Mucosa of descending colon (tissue), 3 donors: ENCODE measurements at regions not wholly inside any gene's neighbourhood (a gene's known extent, or its start where the extent isn't known, plus 50 kb on each side); places are given as distances from the start of the nearest gene placed in this dataset.

Experiments used
- ATAC-seq: fragments of 200-7000 bp; cut with Tn5 transposase; one replicate; pipeline ENCODE4 v1.9.1; 2020; ENCODE audit warnings: mild to moderate bottlenecking, moderate library complexity
- DNase-seq, 3 donors: peaks; one replicate each; pipeline ENCODE4 v3.0.0-alpha.2; 2020
- H3K36me3 ChIP-seq: fragments of 200-600 bp; one replicate; pipeline ENCODE4 v1.8.0; 2021; ENCODE audit warnings: low read depth, mild to moderate bottlenecking
- H3K4me1 ChIP-seq: fragments of 200-600 bp; one replicate; pipeline ENCODE4 v1.8.0; 2021; ENCODE audit warnings: low read depth, mild to moderate bottlenecking
- H3K4me3 ChIP-seq: fragments of 200-600 bp; one replicate; pipeline ENCODE4 v1.8.0; 2021; ENCODE audit warnings: mild to moderate bottlenecking
- H3K9me3 ChIP-seq: fragments of 200-600 bp; one replicate; pipeline ENCODE4 v1.8.0; 2021; ENCODE audit warnings: mild to moderate bottlenecking
- intact Hi-C, 2 donors: fragments of 100-400 bp; cut with DNase I in 1 of 2; cut with micrococcal nuclease in 1 of 2; formaldehyde crosslinking; loops; one replicate each; pipeline versions ENCODE4 v1.11.0 to v1.11.1; 2022; cut with DNase I, micrococcal nuclease
- TF ChIP-seq, protein P1 (sequence below): fragments of 200-600 bp; IDR thresholded peaks from one replicate; pipeline ENCODE4 v1.8.0; 2022; ENCODE audit warnings: antibody characterized with exemption, mild to moderate bottlenecking
- donor health status: DM: no; HTN: no; CAD: no; lungs with moderate emphysema.
- donor health status: DM: no; HTN: no; CAD: no.
- donor health status: DM: no; HTN: yes; CAD: no.

DNA sequence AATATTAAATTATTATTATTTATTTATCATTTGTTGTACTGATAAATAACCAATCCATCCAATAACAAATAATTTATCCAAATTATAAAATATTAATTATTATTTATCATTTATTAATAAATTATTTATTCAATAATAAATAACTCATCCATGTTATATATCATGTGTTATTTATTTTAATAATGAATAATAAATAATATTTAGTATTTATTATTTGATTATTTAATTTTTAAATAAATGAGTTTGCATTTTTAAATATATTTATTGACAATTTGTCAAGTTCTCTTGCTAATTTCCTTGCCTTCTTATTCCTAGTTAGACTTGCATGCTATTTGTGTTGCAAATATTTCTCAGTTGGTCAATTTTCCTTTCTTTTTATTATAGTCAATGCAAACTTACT is 995.4 kb downstream of the TSN start:
- ATAC-seq (no peak), DNase-seq (no peak)
- TF ChIP-seq, protein P1, sequence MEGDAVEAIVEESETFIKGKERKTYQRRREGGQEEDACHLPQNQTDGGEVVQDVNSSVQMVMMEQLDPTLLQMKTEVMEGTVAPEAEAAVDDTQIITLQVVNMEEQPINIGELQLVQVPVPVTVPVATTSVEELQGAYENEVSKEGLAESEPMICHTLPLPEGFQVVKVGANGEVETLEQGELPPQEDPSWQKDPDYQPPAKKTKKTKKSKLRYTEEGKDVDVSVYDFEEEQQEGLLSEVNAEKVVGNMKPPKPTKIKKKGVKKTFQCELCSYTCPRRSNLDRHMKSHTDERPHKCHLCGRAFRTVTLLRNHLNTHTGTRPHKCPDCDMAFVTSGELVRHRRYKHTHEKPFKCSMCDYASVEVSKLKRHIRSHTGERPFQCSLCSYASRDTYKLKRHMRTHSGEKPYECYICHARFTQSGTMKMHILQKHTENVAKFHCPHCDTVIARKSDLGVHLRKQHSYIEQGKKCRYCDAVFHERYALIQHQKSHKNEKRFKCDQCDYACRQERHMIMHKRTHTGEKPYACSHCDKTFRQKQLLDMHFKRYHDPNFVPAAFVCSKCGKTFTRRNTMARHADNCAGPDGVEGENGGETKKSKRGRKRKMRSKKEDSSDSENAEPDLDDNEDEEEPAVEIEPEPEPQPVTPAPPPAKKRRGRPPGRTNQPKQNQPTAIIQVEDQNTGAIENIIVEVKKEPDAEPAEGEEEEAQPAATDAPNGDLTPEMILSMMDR: no peak
- H3K36me3 ChIP-seq: no peaks in the 10 kb centered on the region
- intact Hi-C loops: no loop called here
- H3K4me1 ChIP-seq: no peaks in the 10 kb centered on the region
- H3K9me3 ChIP-seq: no peaks in the 10 kb centered on the region
- no peak overlapping the region for H3K4me3 ChIP-seq

DNA sequence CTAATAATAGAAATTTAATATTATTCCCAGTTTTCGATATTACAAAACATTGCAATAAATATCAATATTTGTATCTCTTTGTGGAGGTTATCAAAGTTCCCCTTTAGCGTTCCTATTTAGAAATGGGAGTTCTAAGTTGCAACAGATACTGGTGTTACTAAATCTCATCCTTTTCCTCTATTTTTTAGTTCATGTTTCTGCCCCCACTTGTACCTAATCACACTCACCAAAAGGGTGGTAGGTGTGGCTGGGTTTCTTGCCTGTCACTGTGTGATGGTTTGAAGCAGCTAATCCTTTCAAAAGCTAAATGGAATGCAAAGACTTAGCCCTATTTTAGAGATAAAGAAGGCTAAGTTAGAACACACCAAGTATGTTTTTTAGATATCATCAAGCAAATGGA is 997.9 kb downstream of the TSN start:
- no peaks in the 10 kb centered on the region for H3K9me3 ChIP-seq
- DNase-seq (no peak), ATAC-seq (no peak)
- H3K4me1 ChIP-seq: no peaks in the 10 kb centered on the region
- intact Hi-C loops: no loop called here
- TF ChIP-seq, protein P1: no peak
- no peaks in the 10 kb centered on the region for H3K36me3 ChIP-seq
- no peak overlapping the region for H3K4me3 ChIP-seq

DNA sequence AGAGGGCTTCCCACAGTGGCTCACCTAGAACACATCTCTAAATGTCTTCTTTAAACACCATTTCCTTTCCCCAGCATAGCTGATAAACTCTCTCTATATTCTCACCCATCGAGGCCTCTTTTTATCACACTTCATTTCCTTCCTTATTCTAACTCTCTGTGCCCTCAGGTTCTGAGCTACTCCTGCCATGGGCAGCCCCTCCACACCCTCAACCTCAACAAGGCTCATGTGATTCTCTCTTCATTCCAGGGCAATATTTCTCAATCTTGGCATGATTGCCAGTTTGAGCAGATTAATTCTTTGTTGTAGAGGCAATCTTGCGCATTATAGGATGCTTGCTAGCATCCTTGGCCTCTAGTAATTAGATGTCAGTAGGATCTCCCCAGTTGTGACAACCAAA is 999.1 kb downstream of the TSN start:
- Histone ChIP-seq H3K36me3 (no peaks in the 10 kb centered on the region), H3K9me3 (no peaks in the 10 kb centered on the region), H3K4me3 (no peak overlapping the region), H3K4me1 (no peaks in the 10 kb centered on the region)
- no peak for ATAC-seq
- intact Hi-C loops: no loop called here
- DNase-seq: no peak
- TF ChIP-seq, protein P1: no peak

DNA sequence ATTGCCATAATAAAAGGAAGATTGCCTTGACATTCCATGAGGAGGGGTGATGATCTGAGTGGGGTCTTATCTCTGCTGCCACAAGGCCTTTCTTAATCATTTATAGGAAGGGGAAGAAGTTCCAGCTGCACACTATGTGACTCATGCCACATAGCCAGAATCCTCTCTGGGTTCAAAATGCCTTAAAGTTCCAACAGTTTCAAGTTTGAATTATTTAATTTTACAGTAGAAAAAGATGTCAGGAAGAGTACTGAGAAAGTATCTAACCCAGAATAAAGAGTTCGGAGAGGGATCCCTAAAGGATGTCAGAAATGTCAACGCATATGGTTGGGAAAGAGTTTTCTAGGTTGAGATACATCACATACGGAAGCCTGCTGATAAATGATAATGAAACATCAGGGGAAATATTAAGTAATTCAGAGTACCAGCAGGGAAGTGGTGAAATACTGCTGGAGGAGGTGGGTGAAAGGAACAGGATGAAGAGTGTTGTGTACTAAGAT is 999.9 kb downstream of the TSN start:
- Histone ChIP-seq H3K36me3 (no peaks in the 10 kb centered on the region), H3K9me3 (no peaks in the 10 kb centered on the region), H3K4me1 (no peaks in the 10 kb centered on the region), H3K4me3 (no peak overlapping the region)
- intact Hi-C loops: no loop called here
- ATAC-seq (no peak), DNase-seq (no peak)
- TF ChIP-seq, protein P1: no peak

DNA sequence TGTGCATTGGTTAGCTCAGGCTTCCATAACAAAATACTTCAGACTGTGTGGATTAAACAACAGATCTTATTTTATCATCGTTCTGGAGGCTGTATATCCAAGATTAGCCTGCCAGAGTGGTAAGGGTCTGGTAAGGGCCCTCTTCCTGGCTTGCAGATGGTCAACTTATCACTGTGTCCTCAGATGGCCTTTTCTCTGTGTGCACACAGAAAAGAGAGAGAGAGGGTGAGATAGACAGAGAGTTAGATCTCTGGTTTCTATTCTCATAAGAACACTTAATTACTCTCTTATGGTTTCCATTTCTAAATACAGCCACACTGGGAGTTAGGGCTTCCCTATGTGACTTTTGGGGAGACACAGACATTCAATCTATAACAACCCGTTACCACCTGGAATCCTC is 1003.5 kb downstream of the TSN start:
- TF ChIP-seq, protein P1: no peak
- no peak overlapping the region for H3K4me3 ChIP-seq
- H3K36me3 ChIP-seq: no peaks in the 10 kb centered on the region
- no peak for DNase-seq
- peaks cover 3% of the 10 kb centered on the region for H3K9me3 ChIP-seq
- ATAC-seq: no peak
- intact Hi-C loops: no loop called here
- no peaks in the 10 kb centered on the region for H3K4me1 ChIP-seq

DNA sequence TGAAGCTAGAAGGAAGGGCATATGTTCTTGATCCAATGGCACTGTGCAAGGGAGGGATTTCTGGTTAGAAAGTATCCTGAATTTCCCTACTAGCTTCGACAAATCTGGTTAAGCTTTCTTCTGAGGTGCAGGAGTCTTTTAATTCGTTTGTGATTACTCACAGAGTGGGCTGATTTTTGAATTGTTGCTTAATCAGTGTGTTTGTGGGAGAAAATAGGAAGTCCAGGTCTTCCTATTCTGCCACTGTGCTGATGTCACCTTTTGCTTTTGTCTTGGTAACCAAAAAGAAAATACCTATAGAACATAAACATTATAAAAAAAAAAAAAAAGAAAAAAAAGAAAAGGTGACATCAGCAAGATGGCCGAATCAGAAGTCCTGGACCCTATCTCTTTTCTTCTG is 1008.6 kb downstream of the TSN start:
- Histone ChIP-seq H3K36me3 (no peaks in the 10 kb centered on the region), H3K9me3 (peaks cover 6% of the 10 kb centered on the region), H3K4me1 (no peaks in the 10 kb centered on the region), H3K4me3 (no peak overlapping the region)
- TF ChIP-seq, protein P1: no peak
- no peak for DNase-seq
- intact Hi-C loops: no loop called here
- no peak for ATAC-seq
